ENCODE measurements at regions not wholly inside any gene's neighbourhood (a gene's known extent, or its start where the extent isn't known, plus 50 kb on each side); places are given as distances from the start of the nearest gene placed in this dataset.
A peak's percentile ranks its signal among the peaks of the same experiment; 100 is the strongest.
"Not testable (repeated sequence)": the region's sequence is repeated elsewhere in the genome, so short reads cannot be mapped to it uniquely, and the experiment has no call there.

DNA sequence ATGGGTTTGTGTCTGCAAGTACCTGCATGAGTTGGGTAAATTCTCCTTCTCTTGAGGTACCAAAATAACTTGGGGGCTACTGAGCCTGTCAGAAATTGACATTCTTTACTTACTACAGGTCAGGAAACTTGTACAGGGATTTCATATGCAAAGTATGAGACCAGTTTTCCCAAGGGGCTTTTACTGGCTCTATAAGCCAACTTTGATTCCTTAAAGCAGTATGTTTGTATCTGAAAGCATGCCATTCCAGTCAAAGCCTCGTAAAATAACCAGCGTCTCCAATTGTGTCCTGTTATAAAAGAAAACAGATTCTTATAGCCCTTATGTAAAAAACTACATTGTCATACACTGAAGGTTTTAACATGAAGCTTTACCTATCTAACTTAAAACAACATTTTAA is 90.2 kb downstream of the ZNF467 start:
- no peak for ATAC-seq
- DNase-seq: no peak

DNA sequence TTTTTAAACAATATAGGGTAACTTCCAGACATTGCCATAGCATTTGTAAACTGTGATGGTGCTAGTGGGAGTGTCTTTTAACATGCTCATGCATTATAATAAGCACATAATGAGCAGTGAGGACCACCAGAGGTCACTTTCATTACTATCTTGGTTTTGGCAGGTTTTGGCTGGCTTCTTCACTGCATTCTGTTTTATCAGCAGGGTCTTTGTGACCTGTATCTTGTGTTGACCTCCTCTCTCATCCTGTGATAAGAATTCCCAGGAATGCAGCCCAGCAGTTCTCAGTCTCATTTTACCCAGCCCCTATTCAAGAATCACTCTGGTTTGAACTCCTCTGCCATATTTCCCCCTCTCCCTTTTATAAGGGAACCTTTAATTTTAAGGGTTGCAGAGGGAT is 91.3 kb downstream of the ZNF467 start:
- ATAC-seq: no peak
- DNase-seq: no peak

DNA sequence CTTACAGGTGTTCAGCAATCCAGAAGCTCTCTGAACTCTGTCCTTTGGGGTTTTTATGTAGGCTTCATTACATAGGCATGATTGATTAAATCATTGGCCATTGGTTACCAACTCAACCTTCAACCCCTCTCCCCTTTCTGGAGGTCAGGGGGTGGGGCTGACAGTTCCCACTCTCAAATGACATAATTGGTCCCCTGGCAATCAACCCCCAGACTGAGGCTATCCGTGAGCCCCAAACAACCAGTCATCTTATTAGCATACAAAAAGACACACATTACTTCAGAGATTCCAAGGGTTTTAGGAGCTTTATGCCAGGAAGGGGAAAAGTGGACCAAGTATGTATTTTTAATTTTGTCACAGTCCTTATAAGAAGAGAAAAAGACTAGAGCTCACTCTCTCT is 92.1 kb downstream of the ZNF467 start:
- ATAC-seq: no peak
- DNase-seq: no peak

DNA sequence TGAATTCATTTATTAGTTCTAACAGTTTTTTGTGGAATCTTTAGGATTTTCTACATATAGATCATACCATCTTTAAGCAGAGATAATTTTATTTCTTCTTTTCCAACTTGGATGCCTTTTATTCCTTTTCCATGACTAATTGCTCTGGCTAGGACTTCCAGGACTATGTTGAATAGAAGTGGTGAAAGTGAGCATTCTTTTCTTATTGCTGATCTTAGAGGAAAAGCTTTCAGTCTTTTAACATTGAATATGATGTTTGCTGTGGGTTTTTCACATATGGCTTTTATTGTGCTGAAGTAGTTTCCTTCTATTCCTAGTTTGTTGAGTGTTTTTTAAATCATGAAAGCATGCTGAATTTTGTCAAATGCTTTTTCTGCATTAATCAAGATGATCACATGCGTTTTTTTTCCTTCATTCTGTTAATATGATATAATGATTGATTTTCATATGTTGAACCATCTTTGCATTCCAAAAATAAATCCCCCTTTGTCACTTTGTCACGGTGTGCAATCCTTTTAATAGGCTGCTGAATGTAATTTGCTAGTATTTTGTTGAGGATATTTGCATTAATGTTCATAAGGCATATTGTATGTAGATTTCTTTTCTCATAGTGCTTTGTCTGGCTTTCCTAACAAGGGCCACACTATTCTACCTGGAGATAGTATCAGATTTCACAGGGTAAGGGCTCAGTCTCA is 92.9 kb downstream of the ZNF467 start:
- no peak for ATAC-seq
- no peak for DNase-seq

DNA sequence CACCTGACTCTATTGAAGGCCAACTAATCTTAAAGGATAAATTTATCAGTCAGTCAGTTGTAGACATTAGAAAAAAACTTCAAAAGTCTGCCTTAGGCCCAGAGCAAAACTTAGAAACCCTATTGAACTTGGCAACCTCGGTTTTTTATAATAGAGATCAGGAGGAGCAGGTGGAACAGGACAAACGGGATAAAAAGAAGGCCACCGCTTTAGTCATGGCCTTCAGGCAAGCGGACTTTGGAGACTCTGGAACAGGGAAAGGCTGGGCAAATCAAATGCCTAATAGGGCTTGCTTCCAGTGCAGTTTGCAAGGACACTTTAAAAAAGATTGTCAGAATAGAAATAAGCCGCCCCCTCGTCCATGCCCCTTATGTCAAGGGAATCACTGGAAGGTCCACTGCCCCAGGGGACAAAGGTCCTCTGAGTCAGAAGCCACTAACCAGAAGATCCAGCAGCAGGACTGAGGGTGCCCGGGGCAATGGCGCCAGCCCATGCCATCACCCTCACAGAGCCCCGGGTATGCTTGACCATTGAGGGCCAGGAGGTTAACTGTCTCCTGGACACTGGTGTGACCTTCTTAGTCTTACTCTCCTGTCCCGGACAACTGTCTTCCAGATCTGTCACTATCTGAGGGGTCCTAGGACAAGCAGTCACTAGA is 98.5 kb downstream of the ZNF467 start:
- ATAC-seq, DNase-seq: not testable (repeated sequence)

DNA sequence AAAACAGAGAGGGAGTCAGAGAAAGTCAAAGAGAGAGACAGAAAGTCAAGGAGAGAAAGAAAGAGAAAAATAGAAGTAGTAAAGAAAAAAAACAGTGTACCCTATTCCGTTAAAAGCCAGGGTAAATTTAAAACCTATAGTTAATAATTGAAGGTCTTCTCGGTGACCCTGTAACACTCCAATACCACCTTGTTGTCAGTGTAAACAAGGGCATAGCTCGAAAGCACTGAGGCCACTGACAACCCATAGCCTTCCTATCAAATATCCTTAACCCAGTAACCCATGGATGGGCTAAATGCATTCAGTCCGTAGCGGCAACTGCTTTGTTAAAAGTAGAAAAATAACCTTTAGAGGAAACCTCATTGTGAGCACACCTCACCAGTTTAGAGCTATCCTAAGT is 100.4 kb downstream of the ZNF467 start:
- no peak for DNase-seq
- no peak for ATAC-seq

DNA sequence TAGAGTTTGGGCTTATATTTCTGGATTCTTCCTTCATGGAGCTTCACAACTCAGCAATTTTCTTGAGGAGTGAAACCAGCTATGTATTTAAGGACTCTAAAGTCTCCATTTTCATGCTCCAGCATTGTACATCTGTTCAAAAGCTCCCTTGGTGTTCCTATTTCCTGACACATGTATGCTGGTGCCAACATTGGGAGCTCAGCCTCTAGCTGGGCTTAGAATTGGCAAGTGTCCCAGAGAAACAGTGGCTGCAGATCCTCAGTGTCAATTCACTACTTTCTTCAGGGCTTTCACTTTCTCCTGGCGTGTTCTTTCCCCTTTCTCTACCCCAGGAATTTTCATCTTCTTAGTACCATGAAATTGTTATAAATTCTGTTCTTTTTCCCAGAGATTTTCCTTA is 103.1 kb downstream of the ZNF467 start:
- ATAC-seq (no peak), DNase-seq (no peak)

DNA sequence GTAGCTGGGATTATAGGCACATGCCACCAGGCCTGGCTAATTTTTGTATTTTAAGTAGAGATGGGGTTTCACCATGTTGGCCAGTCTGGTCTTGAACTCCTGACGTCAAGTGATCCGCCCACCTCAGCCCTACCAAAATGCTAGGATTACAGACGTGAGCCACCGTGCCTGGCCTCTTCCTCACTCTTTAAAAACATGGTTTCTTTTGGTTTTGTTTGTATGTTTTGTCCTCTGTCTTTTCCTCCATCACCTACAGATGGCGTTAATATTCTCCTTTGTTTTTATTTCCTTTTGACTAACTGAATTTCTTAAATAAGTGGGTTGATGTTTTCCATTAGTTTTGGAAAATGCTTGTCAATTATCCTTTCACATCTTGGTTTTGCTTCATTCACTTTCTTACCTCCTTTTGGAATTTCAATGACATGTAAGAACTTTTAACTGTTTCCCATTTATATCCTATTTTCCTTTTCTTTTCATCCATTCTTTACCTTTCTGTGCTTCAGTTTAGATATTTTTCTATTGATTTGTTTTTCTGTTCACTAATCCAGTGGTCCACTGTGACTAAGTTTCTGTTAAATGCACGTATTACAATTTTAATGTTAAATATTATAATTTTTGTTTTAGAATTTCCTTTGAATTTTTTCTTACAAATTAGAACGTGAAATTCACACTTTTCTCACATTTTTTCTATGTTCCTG is 104.1 kb downstream of the ZNF467 start:
- ATAC-seq (no peak), DNase-seq (peak; percentile 9)

DNA sequence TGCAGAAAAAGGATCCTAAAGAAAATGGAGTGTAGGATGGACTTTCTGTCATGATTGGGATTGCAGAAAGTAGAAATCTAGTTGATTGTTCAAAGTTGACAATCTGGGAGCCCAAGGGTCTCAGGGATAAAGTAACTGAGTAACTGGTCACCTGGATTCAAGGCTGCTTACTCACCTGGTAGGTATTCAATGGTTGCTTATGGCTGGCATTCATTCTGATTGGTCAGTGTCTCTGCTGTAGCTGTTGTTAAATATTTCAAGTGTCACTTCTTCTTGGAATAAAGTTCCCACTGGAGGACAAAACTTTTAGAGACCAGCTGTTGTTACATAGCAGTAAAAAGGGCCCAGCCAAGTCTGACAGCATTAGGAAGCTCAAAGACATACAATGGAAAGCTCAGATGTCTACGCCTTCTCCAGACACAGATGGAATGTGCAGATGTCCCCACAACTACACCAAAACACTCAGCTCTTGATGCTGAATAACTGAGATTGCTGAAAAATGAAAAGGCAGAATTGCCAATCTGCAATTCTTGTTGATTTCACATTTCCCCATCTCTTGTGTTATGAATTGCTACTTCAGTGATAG is 106.9 kb downstream of the ZNF467 start:
- DNase-seq: no peak

DNA sequence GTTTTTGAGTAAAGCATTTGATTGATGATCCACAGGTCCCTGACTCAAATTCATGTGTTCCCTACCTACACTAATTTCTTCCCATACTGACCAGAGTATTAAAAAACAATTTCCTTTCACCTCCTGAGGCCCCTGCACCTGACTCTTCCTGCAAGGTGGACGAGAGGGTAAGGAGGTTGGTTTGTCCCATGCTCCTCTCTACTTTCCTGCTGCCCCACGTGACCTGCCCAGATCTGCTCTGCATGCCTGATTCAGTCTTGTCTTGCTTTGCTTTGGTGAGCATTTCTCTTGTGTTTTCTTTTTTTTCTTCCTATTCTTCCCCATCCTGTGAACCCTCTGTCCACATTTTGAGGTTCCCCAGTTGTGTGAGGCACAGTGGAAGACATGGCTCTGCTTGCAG is 107.8 kb downstream of the ZNF467 start:
- not testable (repeated sequence) for DNase-seq, ATAC-seq

More for the DNA sequence above, 106.9 kb downstream of the ZNF467 start:
- ATAC-seq: no peak

DNA sequence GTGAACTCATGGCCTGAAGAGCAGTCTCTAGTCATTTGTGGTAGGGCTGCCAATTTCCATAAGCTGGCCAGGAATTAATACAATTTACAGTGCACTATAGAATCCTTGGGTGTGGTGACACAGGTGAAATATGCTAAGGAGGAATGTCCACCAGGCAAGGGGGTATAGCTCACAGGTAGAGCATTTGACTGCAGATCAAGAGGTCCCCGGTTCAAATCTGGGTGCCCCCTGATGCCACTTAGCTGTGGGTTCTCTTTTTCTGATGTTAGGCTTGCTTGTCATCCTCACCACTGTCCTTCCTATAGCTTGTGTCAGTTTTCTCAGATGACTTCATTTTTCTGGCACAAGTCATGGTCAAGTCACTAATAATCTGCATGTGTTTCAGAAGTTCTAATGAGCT is 108.7 kb downstream of the ZNF467 start:
- ATAC-seq (no peak), DNase-seq (peak; percentile 8)

DNA sequence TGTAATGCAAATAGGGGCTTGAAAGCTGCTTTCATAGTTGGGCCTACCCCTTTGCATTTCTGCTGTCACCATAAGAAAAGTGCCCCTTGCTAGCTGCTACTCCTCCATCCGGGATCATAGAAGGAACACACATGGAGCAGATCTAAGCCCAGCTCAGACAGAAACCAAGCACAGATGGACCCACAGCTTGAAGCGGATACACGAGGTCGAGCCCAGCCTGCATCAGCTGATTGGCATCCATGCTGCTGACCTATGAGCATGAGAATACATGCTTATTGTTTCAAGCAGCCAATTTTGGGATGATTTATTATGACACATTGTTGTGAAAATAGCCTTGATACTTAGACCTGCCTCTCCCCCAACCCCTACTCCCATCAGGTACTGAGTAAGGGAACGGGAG is 109.2 kb downstream of the ZNF467 start:
- no peak for DNase-seq
- ATAC-seq: no peak

DNA sequence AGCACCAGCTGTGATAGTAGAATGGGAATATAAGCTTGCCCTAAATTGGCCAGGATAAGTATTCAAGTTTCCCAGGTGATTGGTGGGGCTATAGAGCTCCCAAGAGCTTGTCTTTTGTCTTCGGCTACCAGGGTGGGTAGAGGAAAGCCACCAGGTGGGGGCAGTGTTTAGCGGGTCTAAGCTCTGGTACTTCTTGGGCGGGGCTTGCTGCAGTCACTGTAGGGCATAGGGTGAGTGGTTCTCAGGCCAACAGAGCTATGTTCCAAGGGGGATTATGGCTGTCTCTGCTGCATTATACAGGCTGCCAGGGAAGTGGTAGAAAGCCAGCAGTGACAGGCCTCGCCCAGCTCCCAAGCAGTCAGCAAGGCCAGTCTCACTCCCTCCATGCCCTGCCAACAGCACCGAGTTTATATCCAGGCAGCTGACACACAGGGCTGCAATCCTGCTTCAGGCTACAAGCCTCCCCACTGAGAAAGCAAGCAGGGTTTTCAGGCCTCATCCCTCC is 110.7 kb downstream of the ZNF467 start:
- ATAC-seq (peak; percentile 82), DNase-seq (peak; percentile 76)

DNA sequence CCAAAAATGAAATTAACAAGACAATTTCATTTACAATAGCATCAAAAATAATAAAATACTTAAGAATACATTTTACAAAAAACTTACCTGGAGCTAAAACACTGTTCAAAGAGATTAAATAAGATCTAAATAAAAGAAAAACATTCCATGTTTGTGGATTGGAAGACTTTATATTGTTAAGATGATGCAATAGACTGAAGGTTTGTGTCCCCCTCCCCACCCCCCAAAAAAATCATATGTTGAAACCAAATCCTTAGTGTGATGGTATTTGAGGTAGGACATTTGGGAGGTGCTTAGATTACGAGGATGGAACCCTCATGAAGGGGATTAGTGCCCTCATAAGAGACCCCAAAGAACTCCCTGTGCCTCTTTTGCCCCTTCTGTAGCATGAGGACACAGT is 117.6 kb downstream of the ZNF467 start:
- ATAC-seq: no peak

DNA sequence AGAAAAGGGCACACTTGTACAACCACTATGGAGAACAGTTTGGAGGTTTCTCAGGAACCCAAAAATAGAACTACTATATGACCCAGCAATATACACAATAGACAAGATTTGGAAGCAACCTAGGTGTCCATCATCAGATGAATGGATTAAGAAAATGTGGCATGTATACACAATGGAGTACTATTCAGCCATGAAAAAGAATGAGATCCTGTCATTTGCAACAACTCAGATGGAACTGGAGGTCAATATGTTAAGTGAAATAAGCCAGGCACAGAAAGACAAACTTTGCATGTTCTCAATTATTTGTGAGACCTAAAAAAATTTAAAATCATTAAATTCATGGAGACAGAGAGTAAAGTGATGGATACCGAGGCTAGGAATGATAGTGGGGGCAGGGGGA is 118.8 kb downstream of the ZNF467 start:
- no peak for DNase-seq
- no peak for ATAC-seq

More for the DNA sequence above, 117.6 kb downstream of the ZNF467 start:
- DNase-seq: no peak

DNA sequence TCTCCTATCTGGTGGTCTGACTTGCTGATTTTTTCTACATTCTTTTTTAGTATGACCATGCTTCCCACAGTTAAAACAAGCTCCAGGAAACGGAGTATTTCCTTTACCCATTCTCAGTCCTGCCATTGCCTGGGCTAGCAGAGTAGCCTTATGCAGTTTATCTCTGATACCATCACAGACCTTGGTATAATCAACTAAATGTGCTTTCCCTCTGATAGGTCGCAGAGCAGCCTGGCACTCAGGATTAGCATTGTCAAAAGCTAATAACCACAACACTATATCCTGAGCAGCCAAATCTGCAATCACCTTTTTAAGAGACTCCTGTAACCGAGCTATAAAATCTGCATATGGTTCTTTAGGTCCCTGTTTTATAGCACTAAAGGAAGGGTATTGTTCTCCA is 123.2 kb downstream of the ZNF467 start:
- ATAC-seq, DNase-seq: not testable (repeated sequence)

DNA sequence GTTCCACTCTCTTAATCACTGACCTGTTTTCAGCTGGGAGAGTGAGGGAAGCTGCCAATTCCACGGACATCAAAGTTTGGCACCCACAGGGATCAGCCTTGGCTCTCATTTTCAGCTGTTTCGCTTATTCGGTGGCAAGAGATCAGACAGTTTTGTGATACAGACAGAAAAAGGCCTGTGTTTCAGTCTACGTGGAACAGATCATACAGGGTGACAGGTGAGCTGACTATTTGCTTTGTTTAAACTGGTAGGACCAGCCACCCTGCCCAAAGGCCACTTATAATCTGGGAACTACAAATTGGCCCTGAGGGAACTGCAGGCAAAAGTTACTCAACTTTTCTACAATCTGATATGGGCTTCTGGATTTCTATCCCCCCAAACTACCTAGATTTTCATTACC is 128.6 kb downstream of the ZNF467 start:
- DNase-seq (no peak), ATAC-seq (no peak)

DNA sequence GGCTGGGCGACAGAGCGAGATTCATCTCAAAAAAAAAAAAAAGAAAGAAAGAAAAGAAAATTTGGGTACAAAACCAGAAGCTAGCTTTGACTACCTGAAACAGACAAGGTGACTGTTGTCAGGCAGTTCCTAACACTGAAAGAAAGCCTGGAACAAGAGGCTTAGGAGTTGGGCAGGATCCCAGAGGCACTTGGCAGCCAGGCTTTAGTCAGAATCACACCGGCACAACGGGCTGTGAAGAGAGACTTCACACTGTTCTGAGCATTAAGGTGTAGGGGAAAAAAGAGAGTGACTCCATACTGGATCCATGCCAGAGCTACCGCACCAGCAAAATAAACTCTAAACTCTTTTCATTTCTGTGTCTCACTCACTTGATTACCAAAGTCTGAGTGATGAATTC is 130.8 kb downstream of the ZNF467 start:
- DNase-seq: no peak
- no peak for ATAC-seq

DNA sequence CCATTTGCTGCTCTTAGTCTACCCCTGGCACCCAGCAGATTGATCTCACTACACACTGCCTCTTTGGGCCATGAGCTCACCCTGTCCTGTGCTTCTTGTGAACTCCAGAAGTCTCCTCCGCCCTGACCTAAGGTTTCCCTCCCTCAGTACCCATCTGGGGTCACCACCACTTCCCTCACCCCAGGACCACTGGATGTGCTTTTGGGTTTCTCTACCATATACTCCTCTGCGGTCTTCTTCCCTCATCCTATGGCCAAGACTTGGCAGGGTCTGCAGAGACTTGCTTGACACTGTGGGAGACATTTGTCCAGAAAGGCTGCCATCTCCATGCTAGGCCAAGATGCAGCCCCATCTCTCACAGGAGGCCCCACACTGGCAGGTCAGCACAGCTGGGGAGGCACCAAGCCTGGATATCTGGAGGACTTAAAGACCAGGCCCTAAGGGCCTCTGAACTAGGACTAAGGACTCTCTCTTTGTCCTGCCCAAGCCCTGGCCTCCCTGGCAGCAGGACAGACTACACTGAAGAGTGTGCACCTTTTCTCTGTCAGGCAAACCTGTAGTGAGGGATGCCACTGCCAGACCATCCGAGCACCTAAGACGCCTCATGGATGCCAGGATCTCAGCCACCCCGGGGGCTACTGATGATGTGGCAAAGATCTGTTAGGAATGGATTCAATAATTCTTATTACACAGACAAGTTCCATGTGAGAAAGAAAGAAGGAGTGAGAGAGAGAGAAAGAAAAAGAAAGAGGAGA is 134.6 kb downstream of the ZNF467 start:
- ATAC-seq (no peak), DNase-seq (no peak)

DNA sequence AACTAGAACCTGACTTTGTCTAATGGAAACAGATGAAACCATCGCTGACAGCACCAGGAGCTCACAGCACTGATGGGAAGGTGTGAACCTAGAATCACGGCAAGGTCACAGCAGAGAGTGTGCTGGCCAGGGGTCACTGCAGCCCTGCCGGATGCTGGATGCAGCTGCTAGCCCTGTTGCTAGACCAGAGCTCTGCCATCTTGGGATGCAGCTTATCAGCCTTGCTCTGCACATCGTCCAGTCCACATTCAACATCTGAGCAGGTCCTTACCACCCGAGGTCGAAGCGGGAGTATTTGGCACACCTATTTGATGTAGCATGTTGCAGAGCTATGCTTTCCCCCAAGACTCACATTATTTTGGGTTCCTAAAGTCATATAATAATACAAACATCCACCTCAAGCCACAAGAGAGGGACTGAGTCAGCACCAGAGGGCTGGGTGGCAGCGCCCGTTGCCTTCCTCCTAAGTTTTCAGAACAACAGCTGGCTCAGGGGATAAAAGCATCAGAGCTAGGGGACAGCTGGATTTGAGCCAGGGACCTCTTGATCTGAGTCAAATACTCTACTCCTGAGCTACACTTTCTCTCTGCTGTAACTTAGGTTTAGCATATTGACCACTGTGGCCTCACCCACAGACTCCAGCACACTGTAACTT is 135.3 kb downstream of the ZNF467 start:
- DNase-seq: no peak
- ATAC-seq: no peak

DNA sequence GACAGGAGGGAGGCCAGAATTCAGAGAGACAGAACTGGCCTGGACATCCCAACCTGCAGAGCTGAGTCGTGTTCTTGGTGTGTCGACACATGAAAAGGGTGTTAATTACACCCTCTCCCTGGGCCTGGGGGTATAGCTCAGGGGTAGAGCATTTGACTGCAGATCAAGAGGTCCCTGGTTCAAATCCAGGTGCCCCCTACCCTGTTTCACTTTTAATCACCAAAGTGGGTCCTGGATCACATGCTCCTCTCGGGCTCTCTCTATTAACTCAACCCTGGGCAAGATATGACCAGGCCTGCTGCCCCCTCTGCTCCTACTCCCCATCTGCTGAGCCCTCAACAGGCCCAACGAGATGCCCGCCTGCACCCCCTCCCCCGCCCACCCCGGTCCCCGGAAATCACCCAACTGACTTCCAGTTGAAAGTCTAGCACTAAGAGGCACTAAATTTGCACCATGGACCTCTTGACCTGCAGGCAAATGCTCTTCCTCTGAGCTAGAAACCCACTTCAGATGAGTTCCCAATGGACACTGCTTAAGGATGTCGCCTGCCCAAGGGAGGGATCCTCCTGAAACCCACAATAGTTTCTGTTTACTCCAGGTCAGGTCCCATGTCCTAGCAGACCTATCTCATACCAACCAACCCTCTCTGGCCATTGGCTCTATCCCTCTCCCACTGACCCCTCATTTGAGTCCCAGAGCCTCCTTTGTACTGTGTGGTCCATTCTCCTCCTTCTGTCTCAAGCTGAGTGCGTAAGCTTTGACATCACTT is 137.6 kb downstream of the ZNF467 start:
- peak; percentile 76 for ATAC-seq
- DNase-seq: no peak
